DMS153 (cell line): ENCODE measurements at regions not wholly inside any gene's neighbourhood (a gene's known extent, or its start where the extent isn't known, plus 50 kb on each side); places are given as distances from the start of the nearest gene placed in this dataset.

Experiments used
- DNase-seq: peaks from one replicate; lab custom pipeline; 2025; lab: John Stamatoyannopoulos, UW

GRCh38 chr10:123455861-123456260, 210.3 kb upstream of the GPR26 start:
- no peak for DNase-seq

- DNase-seq: no peak
Measured at GRCh38 chr10:123458933-123459332, 207.2 kb upstream of the GPR26 start.

DNA sequence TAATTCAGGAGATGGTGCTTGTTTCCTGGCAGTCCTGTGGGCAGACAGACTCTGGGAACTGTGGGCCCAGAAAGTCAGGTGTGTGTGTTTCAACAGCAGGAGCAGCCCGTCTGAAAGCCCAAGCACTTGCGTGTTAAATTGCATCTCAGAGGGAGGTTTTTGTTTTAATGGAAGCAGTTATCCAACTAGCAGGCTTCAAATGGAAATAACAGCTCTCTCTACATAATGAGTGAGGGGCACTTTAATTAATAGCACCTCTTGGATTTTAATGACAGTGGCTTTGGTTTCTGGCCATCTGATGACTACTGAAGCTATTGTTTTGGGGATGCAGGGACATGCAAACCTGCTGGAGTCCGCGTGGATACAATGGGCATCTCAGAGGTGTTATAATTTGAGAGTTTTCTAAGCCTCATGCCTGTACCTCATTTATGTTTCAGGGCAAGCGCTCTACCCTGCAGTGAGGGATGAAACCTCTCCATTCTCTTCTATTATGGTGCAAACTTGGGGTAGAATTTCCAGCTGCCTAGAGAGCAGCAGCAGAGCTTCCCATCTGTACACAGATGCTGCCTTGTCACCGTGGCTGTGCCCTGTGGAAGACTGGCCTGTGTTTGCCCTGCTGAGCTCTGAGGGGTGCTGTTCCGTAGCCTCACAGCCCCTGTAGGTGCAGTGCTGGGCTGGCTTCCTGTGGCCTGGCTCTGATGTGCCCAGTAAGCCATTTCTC, 206.6 kb upstream of the GPR26 start:
- DNase-seq: no peak

- DNase-seq: no peak
Measured at GRCh38 chr10:123462246-123462645, 203.9 kb upstream of the GPR26 start.

- DNase-seq: no peak
Measured at GRCh38 chr10:123462756-123463155, 203.4 kb upstream of the GPR26 start.

DNA sequence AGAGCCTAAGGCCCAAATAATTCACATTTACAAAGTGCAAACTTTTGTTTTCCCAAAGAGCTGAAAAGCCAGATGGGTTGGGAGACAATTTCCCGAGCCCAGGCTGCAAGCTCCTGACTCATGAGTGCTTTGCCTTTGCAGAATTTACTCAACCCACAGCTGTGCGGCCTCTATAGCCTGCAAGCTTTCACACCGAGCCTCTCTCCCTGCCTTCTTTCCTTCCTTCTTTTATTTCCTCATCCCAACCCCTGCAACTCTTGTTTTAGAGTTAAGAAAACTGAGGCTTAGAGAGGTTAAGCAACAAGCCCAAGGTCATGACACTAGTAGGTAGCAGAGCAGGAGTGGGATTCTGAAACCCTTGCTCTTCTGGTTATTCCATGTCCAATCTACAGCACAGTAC, 203.0 kb upstream of the GPR26 start:
- no peak for DNase-seq

DNA sequence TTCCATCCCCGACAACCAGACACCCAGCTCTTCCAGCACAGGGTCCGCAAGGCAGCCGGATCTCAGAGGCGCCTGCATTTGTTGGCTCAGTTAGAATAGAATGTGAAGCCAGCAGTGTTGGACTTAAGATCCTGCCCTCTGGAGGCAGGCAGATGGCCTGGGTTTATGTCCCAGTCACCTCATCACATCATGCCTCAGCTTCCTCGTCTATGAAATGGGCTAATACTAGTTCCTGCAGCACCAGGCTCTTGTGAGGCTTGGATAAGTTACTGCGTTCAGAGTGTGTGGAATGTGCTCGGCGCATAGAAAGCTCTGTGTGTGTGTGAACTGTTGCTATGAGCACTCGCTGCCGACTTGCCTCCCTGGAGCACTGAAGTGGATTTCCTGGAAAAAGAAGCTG, 202.5 kb upstream of the GPR26 start:
- no peak for DNase-seq

- no peak for DNase-seq
Measured at GRCh38 chr10:123464430-123465323, 201.5 kb upstream of the GPR26 start.

- no peak for DNase-seq
Measured at GRCh38 chr10:123470336-123470921, 195.7 kb upstream of the GPR26 start.

- DNase-seq: no peak
Measured at GRCh38 chr10:123471811-123472210, 194.3 kb upstream of the GPR26 start.

DNA sequence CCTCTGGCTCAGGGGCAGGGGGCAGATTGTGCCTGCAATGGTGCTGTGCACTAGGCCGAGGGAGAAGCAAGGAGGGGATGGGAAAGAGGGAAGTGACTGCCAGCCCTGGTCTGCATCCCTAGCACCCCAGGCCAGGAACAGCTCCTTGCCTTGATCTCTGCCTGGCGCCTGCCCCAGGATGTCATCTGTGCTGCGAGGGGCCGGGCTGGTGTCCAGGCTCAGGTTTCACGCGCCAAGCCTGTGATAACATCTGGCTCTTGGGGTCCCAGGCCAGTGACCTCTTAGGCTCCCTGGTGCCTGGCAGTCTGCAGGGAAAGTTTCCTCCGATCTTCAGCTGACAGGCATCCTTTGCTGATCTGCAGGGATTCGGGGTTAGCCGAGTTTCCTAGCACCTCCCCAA, 193.5 kb upstream of the GPR26 start:
- no peak for DNase-seq

DNA sequence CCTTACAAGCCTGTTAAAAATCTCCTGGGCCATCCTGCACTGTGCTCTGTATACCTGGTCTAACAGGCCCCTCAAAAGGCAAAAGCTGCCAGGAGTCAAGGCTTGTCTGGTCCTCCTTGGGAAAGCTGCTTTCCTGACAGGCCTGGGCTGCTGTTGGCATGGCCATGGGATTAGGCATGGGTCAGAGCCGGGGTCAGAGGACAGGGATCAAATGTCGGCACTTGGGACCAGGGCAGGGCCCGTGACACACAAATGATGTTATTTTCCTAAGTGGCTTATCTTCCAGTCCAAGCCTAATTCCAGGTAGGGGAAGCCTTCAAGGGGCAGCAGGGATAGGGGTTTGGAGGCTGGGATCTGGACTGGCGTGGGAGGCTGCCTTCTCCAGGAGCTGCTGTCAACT, 191.5 kb upstream of the GPR26 start:
- no peak for DNase-seq

DNA sequence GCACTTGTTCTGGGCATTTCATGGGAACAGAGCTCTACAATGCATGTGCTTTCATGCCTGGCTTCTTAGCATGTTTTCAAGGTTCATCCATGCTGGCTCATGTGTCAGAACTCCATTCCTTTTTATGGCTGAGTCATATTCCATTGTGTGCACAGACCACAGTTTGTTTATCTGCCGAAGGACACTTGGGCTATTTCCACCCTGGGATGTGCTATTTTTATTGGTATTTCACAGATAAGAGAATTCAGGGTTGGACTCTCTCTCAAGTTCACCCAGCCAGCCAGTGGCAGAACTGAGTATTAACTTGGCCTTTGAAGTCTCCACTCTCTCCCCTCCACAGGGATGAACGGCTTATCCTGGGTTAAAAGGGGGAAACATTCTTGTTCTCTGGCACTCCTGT, 190.7 kb upstream of the GPR26 start:
- no peak for DNase-seq

- no peak for DNase-seq
Measured at GRCh38 chr10:123478116-123478515, 188.0 kb upstream of the GPR26 start.

GRCh38 chr10:123479640-123480039, 186.5 kb upstream of the GPR26 start:
- DNase-seq: no peak

DNA sequence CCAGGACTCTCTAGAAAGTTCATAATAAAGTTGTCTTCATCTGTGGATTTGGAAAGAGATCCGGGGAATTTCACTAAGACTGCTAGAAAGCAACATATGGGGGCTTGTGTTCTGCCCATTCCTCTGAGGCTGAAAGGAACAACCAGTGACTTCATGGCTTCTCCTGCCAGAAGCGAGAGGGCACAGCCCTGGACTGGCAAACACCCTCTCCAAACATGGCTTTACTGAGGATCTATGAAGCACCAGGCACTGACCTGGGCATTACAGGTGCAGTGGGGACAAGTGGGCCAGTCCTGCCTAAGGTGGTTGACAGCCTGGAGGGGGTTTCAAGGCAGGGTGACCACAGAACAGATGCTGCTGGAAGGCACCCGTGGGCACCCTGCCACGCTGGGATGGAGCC, 185.8 kb upstream of the GPR26 start:
- no peak for DNase-seq

GRCh38 chr10:123480845-123481244, 185.3 kb upstream of the GPR26 start:
- no peak for DNase-seq

DNA sequence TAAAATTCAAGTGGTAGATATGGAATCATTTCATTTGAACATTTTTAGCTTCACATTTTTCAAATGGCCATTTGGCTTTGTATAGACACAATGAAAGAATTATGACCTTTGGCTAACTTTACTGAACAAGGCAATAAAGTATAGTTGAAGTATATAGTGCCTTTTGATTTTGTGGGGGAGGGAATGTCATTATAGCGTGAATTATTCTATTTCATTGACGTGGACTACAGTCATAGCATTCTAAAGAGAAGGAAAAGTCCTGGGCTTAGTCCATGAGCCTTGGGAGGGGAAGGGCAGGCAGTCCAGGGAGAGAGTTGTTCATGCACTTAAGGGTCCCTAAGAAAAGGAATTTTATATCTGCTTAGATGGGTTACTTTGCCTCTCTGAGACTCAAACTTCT, 181.4 kb upstream of the GPR26 start:
- no peak for DNase-seq

GRCh38 chr10:123485341-123485960, 180.7 kb upstream of the GPR26 start:
- no peak for DNase-seq

- DNase-seq: no peak
Measured at GRCh38 chr10:123488436-123488835, 177.7 kb upstream of the GPR26 start.

DNA sequence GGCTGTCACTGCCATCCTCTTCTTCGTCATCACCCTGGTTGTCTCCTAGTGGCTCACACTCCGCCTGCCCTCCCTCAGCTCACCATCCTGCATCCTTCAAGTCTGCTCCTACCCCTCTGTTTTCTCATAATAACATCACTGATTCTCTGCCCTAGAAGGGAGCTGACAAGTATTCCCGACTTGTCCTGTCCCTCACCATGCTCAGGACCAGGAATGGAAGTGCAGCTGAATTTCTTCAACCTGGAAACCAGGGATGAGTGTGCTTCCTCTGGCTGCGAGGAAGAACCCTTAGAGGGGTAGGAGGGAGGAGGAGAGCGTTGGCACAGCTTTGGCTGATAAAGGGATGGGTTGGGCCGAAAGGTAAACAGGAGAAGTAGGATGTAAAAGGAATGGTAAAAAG, 174.8 kb upstream of the GPR26 start:
- DNase-seq: no peak

DNA sequence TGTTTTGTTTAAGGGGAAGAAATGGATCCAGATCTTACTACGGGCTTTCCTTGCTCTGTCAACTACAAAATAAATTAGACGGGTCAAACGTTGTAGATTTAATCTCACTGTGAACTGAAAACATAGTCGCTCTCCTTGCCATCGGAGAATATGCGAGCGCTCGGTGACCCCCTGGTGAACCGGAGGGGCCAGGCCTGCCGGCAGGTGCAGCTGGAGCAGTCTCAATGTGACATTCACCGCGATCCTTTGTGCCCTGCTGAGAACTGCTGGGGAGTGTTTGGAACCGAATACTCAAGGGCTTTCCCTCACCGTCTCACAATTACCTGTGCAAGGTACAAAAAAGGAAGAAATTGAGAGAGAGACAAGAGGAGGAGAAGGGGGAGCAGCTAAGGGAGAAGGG, 174.1 kb upstream of the GPR26 start:
- no peak for DNase-seq
